SK-N-SH (cell line): ENCODE measurements at regions not wholly inside any gene's neighbourhood (a gene's known extent, or its start where the extent isn't known, plus 50 kb on each side); places are given as distances from the start of the nearest gene placed in this dataset.

Source experiments
- CTCF ChIA-PET: fragments of 300-600, 350-600 bp; formaldehyde crosslinking; extraction: SDS; loops from one replicate; lab custom pipeline; 2021; lab: Yijun Ruan, JAX
- POLR2A ChIA-PET: fragments of 350-600 bp; sonication (Branson Sonifier 250); formaldehyde crosslinking; extraction: SDS; loops from one replicate; lab custom pipeline; 2020; ENCODE audit warnings: antibody characterized with exemption, inconsistent platforms; lab: Yijun Ruan, JAX
- DNase-seq: peaks from one replicate; pipeline ENCODE4 v3.0.0; 2012
- H2AFZ ChIP-seq: fragments of 200-600 bp; sonication (generic); 2 replicates; pipeline ENCODE4 v1.8.1; 2016; ENCODE audit warnings: antibody characterized with exemption, mild to moderate bottlenecking, low read depth
- H3F3A ChIP-seq: fragments of 200-600 bp; sonication (generic); replicated peaks from 2 replicates; pipeline ENCODE3; 2016; ENCODE audit warnings: antibody characterized with exemption, mild to moderate bottlenecking; ENCODE audit not compliant: insufficient read depth
- H3K27ac ChIP-seq, 2 experiments: fragments of 200-500 bp in 1 of 2; fragments of 200-600 bp in 1 of 2; sonication (Bioruptor generic) in 1 of 2; sonication (generic), shearing (Covaris generic) in 1 of 2; 2 replicates each; pipeline versions ENCODE4 v1.5.1 to v1.6.1; 2014 to 2016; ENCODE audit warnings: low read depth in 2 of 2, inconsistent platforms in 1 of 2, low read length in 1 of 2, mild to moderate bottlenecking in 1 of 2, mixed read lengths in 1 of 2
- H3K27me3 ChIP-seq: fragments of 200-600 bp; sonication (generic), shearing (Covaris generic); 2 replicates; pipeline ENCODE4 v1.6.1; 2016; ENCODE audit warnings: mixed run types; ENCODE audit not compliant: insufficient read depth
- H3K36me3 ChIP-seq, 2 experiments: fragments of 200-500 bp in 1 of 2; fragments of 200-600 bp in 1 of 2; sonication (Bioruptor generic) in 1 of 2; sonication (generic) in 1 of 2; replicated peaks in 1 of 2; 2 replicates each; pipeline versions ENCODE3 to v1.5.1; 2014 to 2016; ENCODE audit warnings: low read length in 1 of 2, mild to moderate bottlenecking in 1 of 2; ENCODE audit not compliant: insufficient read depth in 2 of 2, control insufficient read depth in 1 of 2
- H3K4me1 ChIP-seq, 2 experiments: fragments of 200-500 bp in 1 of 2; fragments of 200-600 bp in 1 of 2; sonication (Bioruptor generic) in 1 of 2; sonication (generic), shearing (Covaris generic) in 1 of 2; 2 replicates each; pipeline versions ENCODE4 v1.5.1 to v1.6.1; 2014 to 2016; ENCODE audit warnings: low read depth in 1 of 2, low read length in 1 of 2, mixed run types in 1 of 2; ENCODE audit not compliant: insufficient read depth in 2 of 2, control insufficient read depth in 1 of 2
- H3K4me2 ChIP-seq: fragments of 200-600 bp; sonication (generic), shearing (Covaris generic); 2 replicates; pipeline ENCODE4 v1.6.1; 2017; ENCODE audit warnings: mixed run types
- H3K4me3 ChIP-seq, 2 experiments: fragments of 200-500 bp in 1 of 2; fragments of 200-600 bp in 1 of 2; sonication (Bioruptor generic) in 1 of 2; sonication (generic), shearing (Covaris generic) in 1 of 2; 2 replicates each; pipeline versions ENCODE4 v1.5.1 to v1.8.1; 2014 to 2016; ENCODE audit warnings: low read depth in 2 of 2, inconsistent platforms in 1 of 2, low read length in 1 of 2, mild to moderate bottlenecking in 1 of 2, mixed read lengths in 1 of 2, moderate library complexity in 1 of 2
- H3K79me2 ChIP-seq: fragments of 200-600 bp; sonication (generic); 2 replicates; pipeline ENCODE4 v1.8.1; 2017; ENCODE audit warnings: mild to moderate bottlenecking; ENCODE audit not compliant: insufficient read depth
- H3K9ac ChIP-seq: fragments of 200-600 bp; sonication (generic); 2 replicates; pipeline ENCODE4 v1.6.1; 2017; ENCODE audit warnings: mixed run types
- H3K9me2 ChIP-seq: fragments of 200-600 bp; sonication (generic); 2 replicates; pipeline ENCODE4 v1.6.1; 2017; ENCODE audit warnings: mixed run types
- H3K9me3 ChIP-seq: fragments of 200-600 bp; sonication (generic); 2 replicates; pipeline ENCODE4 v1.6.1; 2017; ENCODE audit warnings: mixed run types, mild to moderate bottlenecking, moderate library complexity
- H4K20me1 ChIP-seq: fragments of 200-600 bp; sonication (generic); 2 replicates; pipeline ENCODE4 v1.6.1; 2017; ENCODE audit warnings: mild to moderate bottlenecking, mixed run types; ENCODE audit not compliant: insufficient read depth
- CHD2 ChIP-seq: fragments of 150-350 bp; IDR thresholded peaks from 2 replicates; pipeline ENCODE4 v1.6.1; 2018; ENCODE audit warnings: low read length; ENCODE audit not compliant: partially characterized antibody
- ELF1 ChIP-seq: IDR thresholded peaks from 2 replicates; pipeline ENCODE4 v1.4.0; 2012
- EP300 ChIP-seq, 2 experiments: IDR thresholded peaks; 2 replicates each; pipeline versions ENCODE4 v1.4.0 to v1.6.1; 2012; ENCODE audit warnings: borderline replicate concordance in 1 of 2, low read depth in 1 of 2, low read length in 1 of 2
- FOXJ3 ChIP-seq: sonication (generic); formaldehyde crosslinking; IDR thresholded peaks from 2 replicates; pipeline ENCODE4 v1.5.1; 2020; ENCODE audit warnings: mild to moderate bottlenecking, missing genetic modification reagents
- JUND ChIP-seq: IDR thresholded peaks from 2 replicates; pipeline ENCODE4 v1.4.0; 2012
- NRF1 ChIP-seq: IDR thresholded peaks from 2 replicates; pipeline ENCODE4 v1.6.1; 2012; ENCODE audit warnings: low read depth, mild to moderate bottlenecking, low read length
- RAD21 ChIP-seq: IDR thresholded peaks from 2 replicates; pipeline ENCODE4 v1.6.1; 2012; ENCODE audit warnings: mild to moderate bottlenecking, low read length
- RCOR1 ChIP-seq: fragments of 150-350 bp; IDR thresholded peaks from 2 replicates; pipeline ENCODE4 v1.6.1; 2017; ENCODE audit warnings: antibody characterized with exemption, low read length
- RXRA ChIP-seq: IDR thresholded peaks from 2 replicates; pipeline ENCODE4 v1.4.0; 2012; ENCODE audit warnings: low read depth, mild to moderate bottlenecking, borderline replicate concordance
- SIN3A ChIP-seq: IDR thresholded peaks from 2 replicates; pipeline ENCODE4 v1.6.1; 2012; ENCODE audit warnings: low read depth, mild to moderate bottlenecking, low read length, moderate library complexity, borderline replicate concordance
- SMC3 ChIP-seq: IDR thresholded peaks from 2 replicates; pipeline ENCODE4 v1.6.1; 2012; ENCODE audit warnings: low read depth, low read length, improper control_type of control experiment
- TAF1 ChIP-seq: IDR thresholded peaks from 2 replicates; pipeline ENCODE4 v1.6.1; 2012; ENCODE audit warnings: low read depth, mild to moderate bottlenecking, low read length, moderate library complexity, borderline replicate concordance
- TCF12 ChIP-seq: IDR thresholded peaks from 2 replicates; pipeline ENCODE4 v1.4.0; 2012
- YY1 ChIP-seq: IDR thresholded peaks from 2 replicates; pipeline ENCODE4 v1.4.0; 2012; ENCODE audit warnings: low read depth, mild to moderate bottlenecking
- WGBS: methylation state at CpG from one replicate; pipeline ENCODE4 v1.1.6; 2017; ENCODE audit warnings: low lambda C conversion rate; 5-methylcytosine and 5-hydroxymethylcytosine counted together
- TF ChIP-seq, protein P1 (sequence below): IDR thresholded peaks from 2 replicates; pipeline ENCODE4 v1.4.0; 2012; ENCODE audit warnings: low read depth, borderline replicate concordance
- TF ChIP-seq, protein P2 (sequence below): IDR thresholded peaks from 2 replicates; pipeline ENCODE4 v1.4.0; 2012; ENCODE audit warnings: low read depth
- TF ChIP-seq, protein P3 (sequence below): fragments of 150-350 bp; IDR thresholded peaks from 2 replicates; pipeline ENCODE4 v1.6.1; 2017; ENCODE audit warnings: antibody characterized with exemption, low read length, low read depth, borderline replicate concordance
- TF ChIP-seq, protein P4 (sequence below): IDR thresholded peaks from 2 replicates; pipeline ENCODE4; 2012

DNA sequence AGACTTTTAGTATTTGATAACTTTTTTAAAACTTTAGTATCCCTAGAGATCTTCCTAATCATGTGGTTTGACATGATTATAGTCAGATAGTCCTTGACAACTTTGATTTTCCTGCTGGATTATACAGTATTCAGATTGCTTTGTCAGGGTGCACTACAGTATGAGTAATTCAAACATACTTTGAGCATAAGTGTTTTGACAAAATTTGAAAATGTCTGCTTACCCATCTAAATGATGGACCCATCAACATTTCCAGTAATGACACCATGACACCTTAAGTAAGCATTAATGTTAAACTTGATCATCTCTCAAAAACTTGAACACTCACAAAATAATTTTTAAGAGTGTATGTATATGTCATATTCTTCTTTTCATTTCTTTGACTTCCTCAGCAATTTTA is 514.5 kb upstream of the SMIM31 start:
- ChIA-PET POLR2A (no interaction called here), CTCF (no interaction called here)
- Histone ChIP-seq H3K27me3 (no peaks in the 10 kb centered on the region), H3K9ac (no peak overlapping the region), H3K4me2 (no peak overlapping the region), H3K9me2 (no peaks in the 10 kb centered on the region), H4K20me1 (no peaks in the 10 kb centered on the region), H2AFZ (no peak overlapping the region), H3K27ac (no peak overlapping the region), H3K79me2 (no peaks in the 10 kb centered on the region), H3K9me3 (no peaks in the 10 kb centered on the region), H3F3A (no peaks in the 10 kb centered on the region), H3K4me1 (no peaks in the 10 kb centered on the region), H3K4me3 (no peak overlapping the region), H3K36me3 (no peaks in the 10 kb centered on the region)
- no peak for DNase-seq
- no peak for TF ChIP-seq SMC3
- no peak for TF ChIP-seq NRF1
- TF ChIP-seq, protein P1, sequence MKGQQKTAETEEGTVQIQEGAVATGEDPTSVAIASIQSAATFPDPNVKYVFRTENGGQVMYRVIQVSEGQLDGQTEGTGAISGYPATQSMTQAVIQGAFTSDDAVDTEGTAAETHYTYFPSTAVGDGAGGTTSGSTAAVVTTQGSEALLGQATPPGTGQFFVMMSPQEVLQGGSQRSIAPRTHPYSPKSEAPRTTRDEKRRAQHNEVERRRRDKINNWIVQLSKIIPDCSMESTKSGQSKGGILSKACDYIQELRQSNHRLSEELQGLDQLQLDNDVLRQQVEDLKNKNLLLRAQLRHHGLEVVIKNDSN: no peak
- no peak for TF ChIP-seq EP300 (IDR thresholded peaks at IDR 0.05; ENCODE audit: borderline replicate concordance in 1 of 2, low read depth in 1 of 2, low read length in 1 of 2)
- TF ChIP-seq, protein P2, sequence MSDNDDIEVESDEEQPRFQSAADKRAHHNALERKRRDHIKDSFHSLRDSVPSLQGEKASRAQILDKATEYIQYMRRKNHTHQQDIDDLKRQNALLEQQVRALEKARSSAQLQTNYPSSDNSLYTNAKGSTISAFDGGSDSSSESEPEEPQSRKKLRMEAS: no peak
- no peak for TF ChIP-seq RXRA
- TF ChIP-seq JUND: no peak
- TF ChIP-seq, protein P3, sequence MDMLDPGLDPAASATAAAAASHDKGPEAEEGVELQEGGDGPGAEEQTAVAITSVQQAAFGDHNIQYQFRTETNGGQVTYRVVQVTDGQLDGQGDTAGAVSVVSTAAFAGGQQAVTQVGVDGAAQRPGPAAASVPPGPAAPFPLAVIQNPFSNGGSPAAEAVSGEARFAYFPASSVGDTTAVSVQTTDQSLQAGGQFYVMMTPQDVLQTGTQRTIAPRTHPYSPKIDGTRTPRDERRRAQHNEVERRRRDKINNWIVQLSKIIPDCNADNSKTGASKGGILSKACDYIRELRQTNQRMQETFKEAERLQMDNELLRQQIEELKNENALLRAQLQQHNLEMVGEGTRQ: no peak
- no peak for TF ChIP-seq TAF1
- TF ChIP-seq ELF1: no peak
- no peak for TF ChIP-seq TCF12
- TF ChIP-seq RCOR1: no peak
- no peak for TF ChIP-seq CHD2
- no peak for TF ChIP-seq YY1
- no peak for TF ChIP-seq FOXJ3
- TF ChIP-seq, protein P4, sequence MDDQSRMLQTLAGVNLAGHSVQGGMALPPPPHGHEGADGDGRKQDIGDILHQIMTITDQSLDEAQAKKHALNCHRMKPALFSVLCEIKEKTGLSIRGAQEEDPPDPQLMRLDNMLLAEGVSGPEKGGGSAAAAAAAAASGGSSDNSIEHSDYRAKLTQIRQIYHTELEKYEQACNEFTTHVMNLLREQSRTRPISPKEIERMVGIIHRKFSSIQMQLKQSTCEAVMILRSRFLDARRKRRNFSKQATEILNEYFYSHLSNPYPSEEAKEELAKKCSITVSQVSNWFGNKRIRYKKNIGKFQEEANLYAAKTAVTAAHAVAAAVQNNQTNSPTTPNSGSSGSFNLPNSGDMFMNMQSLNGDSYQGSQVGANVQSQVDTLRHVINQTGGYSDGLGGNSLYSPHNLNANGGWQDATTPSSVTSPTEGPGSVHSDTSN: no peak
- TF ChIP-seq SIN3A: no peak

DNA sequence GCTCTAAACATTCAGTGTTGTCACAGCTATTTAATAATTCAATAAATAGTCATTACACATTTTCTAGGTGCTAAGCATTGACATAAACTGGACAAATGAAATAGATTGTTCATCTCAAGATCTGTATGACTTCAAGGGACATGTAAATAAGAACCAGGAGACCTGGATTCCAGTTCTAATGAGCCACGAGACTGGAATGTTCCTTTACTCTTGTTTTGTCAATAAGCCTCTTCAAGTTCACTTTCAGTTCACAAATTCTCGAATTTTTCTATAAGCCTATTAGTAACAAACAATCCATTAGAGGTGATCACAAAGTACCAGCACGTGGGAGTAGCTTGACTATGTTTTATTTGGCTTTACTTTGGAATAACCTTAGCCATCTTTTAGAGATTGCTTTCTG is 514.0 kb upstream of the SMIM31 start:
- 0% methylated on average over 3 of the region's 3 CpGs for WGBS
- H3K4me3 ChIP-seq: no peak overlapping the region
- no peak overlapping the region for H3K27ac ChIP-seq
- ChIA-PET CTCF (no interaction called here), POLR2A (no interaction called here)
- no peak for DNase-seq
- no peaks in the 10 kb centered on the region for H3K79me2 ChIP-seq
- H4K20me1 ChIP-seq: no peaks in the 10 kb centered on the region
- no peak overlapping the region for H3K9ac ChIP-seq
- TF ChIP-seq SMC3: no peak
- no peak for TF ChIP-seq RAD21
- TF ChIP-seq NRF1: no peak
- H3K9me3 ChIP-seq: no peaks in the 10 kb centered on the region
- H3K4me2 ChIP-seq: no peak overlapping the region
- H3K36me3 ChIP-seq: no peaks in the 10 kb centered on the region
- no peaks in the 10 kb centered on the region for H3K4me1 ChIP-seq
- H3K27me3 ChIP-seq: no peaks in the 10 kb centered on the region
- H3F3A ChIP-seq: no peaks in the 10 kb centered on the region
- no peaks in the 10 kb centered on the region for H3K9me2 ChIP-seq
- H2AFZ ChIP-seq: no peak overlapping the region
